ENCODE measurements at regions not wholly inside any gene's neighbourhood (a gene's known extent, or its start where the extent isn't known, plus 50 kb on each side); places are given as distances from the start of the nearest gene placed in this dataset.

GRCh38 chr1:8152731-8153702 lies 126.9 kb upstream of the ERRFI1 start:
- TF ChIP-seq POLR2A (IDR thresholded peaks at IDR 0.05; ENCODE audit: low read length): no peak
- no peak for TF ChIP-seq GATA1 (IDR thresholded peaks at IDR 0.05; ENCODE audit: low read depth, low read length)
